IMR-90 (cell line): ENCODE measurements at regions not wholly inside any gene's neighbourhood (a gene's known extent, or its start where the extent isn't known, plus 50 kb on each side); places are given as distances from the start of the nearest gene placed in this dataset.

Experiments
- ATAC-seq: fragments of 200-7000 bp; cut with Tn5 transposase; 2 replicates; pipeline ENCODE4 v1.9.1; 2020; ENCODE audit warnings: low read depth, mild to moderate bottlenecking, moderate library complexity
- BruUV-seq: library from RNA; stranded (reverse); fragments of 400-500 nt; replicated peaks from 2 replicates; lab custom pipeline; 2021; lab: Mats Ljungman, UMichigan
- CTCF ChIA-PET: fragments of 300-600 bp; formaldehyde crosslinking; extraction: SDS; loops from one replicate; lab custom pipeline; 2021; ENCODE audit warnings: antibody characterized with exemption; lab: Yijun Ruan, JAX
- POLR2A ChIA-PET: fragments of 300-600 bp; sonication (Branson Sonifier 250); formaldehyde crosslinking; loops from one replicate; lab custom pipeline; 2022; ENCODE audit warnings: antibody characterized with exemption; ENCODE audit not compliant: unreplicated experiment; lab: Charles Lee
- DNase-seq: peaks from one replicate; pipeline ENCODE4 v3.0.0; 2013
- H2AFZ ChIP-seq: replicated peaks from 2 replicates; pipeline ENCODE3; 2013; ENCODE audit warnings: low read length, mild to moderate bottlenecking; ENCODE audit not compliant: poor library complexity
- H2AK5ac ChIP-seq: 2 replicates; pipeline ENCODE4 v1.6.1; 2013; ENCODE audit warnings: low read depth, low read length, inconsistent platforms
- H2AK9ac ChIP-seq: replicated peaks from 2 replicates; pipeline ENCODE3; 2013; ENCODE audit warnings: mild to moderate bottlenecking, low read depth, low read length, moderate library complexity; ENCODE audit not compliant: poor library complexity
- H2BK120ac ChIP-seq: 2 replicates; pipeline ENCODE4 v1.6.1; 2013; ENCODE audit warnings: low read depth, low read length, inconsistent platforms
- H2BK15ac ChIP-seq: 3 replicates; pipeline ENCODE4 v1.6.1; 2013; ENCODE audit warnings: low read depth, low read length, inconsistent platforms
- H2BK20ac ChIP-seq: 2 replicates; pipeline ENCODE4 v1.6.1; 2013; ENCODE audit warnings: low read depth, mild to moderate bottlenecking, inconsistent platforms, low read length, moderate library complexity
- H2BK5ac ChIP-seq: 2 replicates; pipeline ENCODE4 v1.6.1; 2013; ENCODE audit warnings: mild to moderate bottlenecking, low read depth, low read length, inconsistent platforms; ENCODE audit not compliant: poor library complexity, severe bottlenecking
- H3K14ac ChIP-seq: replicated peaks from 2 replicates; pipeline ENCODE4 v1.6.1; 2013; ENCODE audit warnings: low read depth, low read length, inconsistent platforms
- H3K18ac ChIP-seq: 2 replicates; pipeline ENCODE4 v1.6.1; 2013; ENCODE audit warnings: low read depth, low read length, control low read depth
- H3K23ac ChIP-seq: 2 replicates; pipeline ENCODE4 v1.6.1; 2013; ENCODE audit warnings: low read depth, low read length, inconsistent platforms
- H3K27ac ChIP-seq: 2 replicates; pipeline ENCODE4 v1.5.1; 2013; ENCODE audit warnings: mild to moderate bottlenecking, control low read depth, low read length; ENCODE audit not compliant: insufficient read depth
- H3K27me3 ChIP-seq: 2 replicates; pipeline ENCODE4 v1.6.1; 2013; ENCODE audit warnings: low read length; ENCODE audit not compliant: control insufficient read depth, insufficient read depth
- H3K36me3 ChIP-seq: 2 replicates; pipeline ENCODE4 v1.6.1; 2013; ENCODE audit warnings: low read length, mixed read lengths; ENCODE audit not compliant: control insufficient read depth, insufficient read depth
- H3K4ac ChIP-seq: 2 replicates; pipeline ENCODE4 v1.6.1; 2013; ENCODE audit warnings: low read depth, low read length, inconsistent platforms
- H3K4me1 ChIP-seq: 2 replicates; pipeline ENCODE4 v1.6.1; 2013; ENCODE audit warnings: low read length, mixed read lengths; ENCODE audit not compliant: control insufficient read depth, insufficient read depth
- H3K4me2 ChIP-seq: 2 replicates; pipeline ENCODE4 v1.6.1; 2013; ENCODE audit warnings: low read depth, mild to moderate bottlenecking, control low read depth, low read length, moderate library complexity
- H3K4me3 ChIP-seq: 2 replicates; pipeline ENCODE4 v1.5.1; 2013; ENCODE audit warnings: low read depth, mild to moderate bottlenecking, control low read depth, low read length, moderate library complexity; ENCODE audit not compliant: insufficient read depth
- H3K56ac ChIP-seq: 2 replicates; pipeline ENCODE4 v1.6.1; 2013; ENCODE audit warnings: low read length, inconsistent platforms; ENCODE audit not compliant: insufficient read depth; ENCODE audit errors: extremely low read depth
- H3K79me1 ChIP-seq, 2 experiments: 2 replicates each; pipeline ENCODE4 v1.6.1; 2013; ENCODE audit warnings: low read length in 2 of 2, inconsistent platforms in 1 of 2, low read depth in 1 of 2
- H3K9ac ChIP-seq: 2 replicates; pipeline ENCODE4 v1.6.1; 2013; ENCODE audit warnings: low read depth, low read length, control low read depth
- H3K9me1 ChIP-seq: 2 replicates; pipeline ENCODE4 v1.6.1; 2013; ENCODE audit warnings: low read length, inconsistent platforms; ENCODE audit not compliant: insufficient read depth
- H3K9me3 ChIP-seq: 2 replicates; pipeline ENCODE4 v1.6.1; 2013; ENCODE audit warnings: low read length; ENCODE audit not compliant: control insufficient read depth, insufficient read depth
- H4K20me1 ChIP-seq: 2 replicates; pipeline ENCODE4 v1.6.1; 2013; ENCODE audit warnings: low read length, inconsistent platforms; ENCODE audit not compliant: insufficient read depth
- H4K5ac ChIP-seq: 2 replicates; pipeline ENCODE4 v1.6.1; 2013; ENCODE audit warnings: mild to moderate bottlenecking, low read depth, low read length, control low read depth
- H4K8ac ChIP-seq, 2 experiments: 2 replicates each; pipeline ENCODE4 v1.6.1; 2013; ENCODE audit warnings: low read depth in 2 of 2, low read length in 2 of 2, control low read depth in 1 of 2, inconsistent platforms in 1 of 2
- H4K91ac ChIP-seq: 2 replicates; pipeline ENCODE4 v1.6.1; 2013; ENCODE audit warnings: low read depth, low read length, inconsistent platforms; ENCODE audit not compliant: insufficient read depth
- BHLHE40 ChIP-seq: fragments of 150-350 bp; IDR thresholded peaks from 2 replicates; pipeline ENCODE4 v1.6.1; 2016; ENCODE audit warnings: mild to moderate bottlenecking, low read depth, low read length
- RAD21 ChIP-seq: IDR thresholded peaks from 2 replicates; pipeline ENCODE4 v1.6.1; 2012; ENCODE audit warnings: low read length, improper control_type of control experiment
- SMC3 ChIP-seq: fragments of 150-350 bp; IDR thresholded peaks from 2 replicates; pipeline ENCODE4 v1.6.1; 2016; ENCODE audit warnings: low read depth, mild to moderate bottlenecking, antibody characterized with exemption, low read length, moderate library complexity
- WGBS, 2 experiments: methylation state at CpG; one replicate each; pipeline versions ENCODE4 v1.1.5 to v1.1.7; 2013; ENCODE audit warnings: missing lambda C conversion rate in 2 of 2; ENCODE audit not compliant: insufficient read length in 1 of 2; ENCODE audit errors: extremely low coverage in 2 of 2; 5-methylcytosine and 5-hydroxymethylcytosine counted together
- dilution Hi-C: fragments of 300-500 bp; cut with HindIII; formaldehyde crosslinking; loops from one replicate; pipeline ENCODE4 v1.14.3; 2018; ENCODE audit warnings: low sequenced_read_pairs; ENCODE audit not compliant: unreplicated experiment
- in situ Hi-C: fragments of 300-500 bp; cut with MboI; formaldehyde crosslinking; loops from 3 replicates; pipeline ENCODE4 v1.14.3; 2019; ENCODE audit warnings: low sequenced_read_pairs, inconsistent platforms, mixed read lengths
- intact Hi-C: fragments of 100-400 bp; cut with micrococcal nuclease; formaldehyde crosslinking; loops from 2 replicates; pipeline ENCODE4 v1.10.0; 2022
- TF ChIP-seq, protein P1 (sequence below): conservative IDR thresholded peaks from 2 replicates; pipeline ENCODE4 v1.5.1; 2012; ENCODE audit warnings: mild to moderate bottlenecking, low read depth, low read length, improper control_type of control experiment

DNA sequence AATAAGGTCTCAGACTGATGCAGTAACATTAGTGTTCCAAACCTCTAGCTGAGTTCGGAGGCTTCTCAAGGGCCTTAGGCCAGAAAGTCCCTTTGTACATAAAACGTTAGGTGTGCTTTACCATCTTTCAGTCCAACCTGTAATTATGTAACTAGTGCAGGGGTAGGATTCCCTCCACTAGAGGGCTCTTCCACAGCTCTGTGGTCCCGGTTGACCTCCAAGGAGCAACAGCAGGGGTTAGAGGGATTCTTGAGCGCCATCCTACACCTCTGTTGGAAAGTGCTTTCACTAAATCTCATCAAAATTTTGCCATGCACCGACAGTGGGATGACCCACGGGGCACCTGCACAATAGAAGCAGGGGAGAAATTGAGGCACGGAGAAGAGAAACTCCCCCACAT, 155.8 kb upstream of the LRP1B start:
- Histone ChIP-seq H4K20me1 (no peaks in the 10 kb centered on the region), H3K4me2 (no peak overlapping the region), H3K27me3 (no peaks in the 10 kb centered on the region), H3K14ac (no peak overlapping the region), H3K9ac (no peak overlapping the region), H2AK5ac (no peak overlapping the region), H2BK5ac (no peak overlapping the region), H3K23ac (no peak overlapping the region), H3K18ac (no peak overlapping the region), H2AK9ac (no peak overlapping the region), H2BK15ac (no peak overlapping the region), H3K27ac (no peak overlapping the region), H2BK20ac (no peak overlapping the region), H3K4ac (no peak overlapping the region), H4K91ac (no peak overlapping the region), H3K36me3 (no peaks in the 10 kb centered on the region), H3K9me1 (no peaks in the 10 kb centered on the region), H3K4me3 (no peak overlapping the region), H3K9me3 (no peaks in the 10 kb centered on the region), H4K5ac (no peak overlapping the region), H3K79me1 (no peaks in the 10 kb centered on the region), H3K56ac (no peak overlapping the region), H2BK120ac (no peak overlapping the region), H3K4me1 (no peaks in the 10 kb centered on the region), H4K8ac (no peak overlapping the region), H2AFZ (no peak overlapping the region)
- intact Hi-C loops (no loop called here), dilution Hi-C loops (no loop called here), in situ Hi-C loops (no loop called here)
- ATAC-seq (no peak), DNase-seq (no peak)
- no TSS peak for BruUV-seq
- CTCF ChIA-PET, result interaction anchor here (0.6 kb wide), 1 partner anchor 18 kb away, joined by 3 read pairs; no protein-coding TSS in a partner anchor
- no CpG with 5 or more reads among the region's 7 CpGs for WGBS, 2 experiments
- POLR2A ChIA-PET, result no interaction called here
- TF ChIP-seq SMC3 (no peak), BHLHE40 (no peak), RAD21 (no peak)
- TF ChIP-seq, protein P1, sequence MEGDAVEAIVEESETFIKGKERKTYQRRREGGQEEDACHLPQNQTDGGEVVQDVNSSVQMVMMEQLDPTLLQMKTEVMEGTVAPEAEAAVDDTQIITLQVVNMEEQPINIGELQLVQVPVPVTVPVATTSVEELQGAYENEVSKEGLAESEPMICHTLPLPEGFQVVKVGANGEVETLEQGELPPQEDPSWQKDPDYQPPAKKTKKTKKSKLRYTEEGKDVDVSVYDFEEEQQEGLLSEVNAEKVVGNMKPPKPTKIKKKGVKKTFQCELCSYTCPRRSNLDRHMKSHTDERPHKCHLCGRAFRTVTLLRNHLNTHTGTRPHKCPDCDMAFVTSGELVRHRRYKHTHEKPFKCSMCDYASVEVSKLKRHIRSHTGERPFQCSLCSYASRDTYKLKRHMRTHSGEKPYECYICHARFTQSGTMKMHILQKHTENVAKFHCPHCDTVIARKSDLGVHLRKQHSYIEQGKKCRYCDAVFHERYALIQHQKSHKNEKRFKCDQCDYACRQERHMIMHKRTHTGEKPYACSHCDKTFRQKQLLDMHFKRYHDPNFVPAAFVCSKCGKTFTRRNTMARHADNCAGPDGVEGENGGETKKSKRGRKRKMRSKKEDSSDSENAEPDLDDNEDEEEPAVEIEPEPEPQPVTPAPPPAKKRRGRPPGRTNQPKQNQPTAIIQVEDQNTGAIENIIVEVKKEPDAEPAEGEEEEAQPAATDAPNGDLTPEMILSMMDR, result 0 out of 2 replicates have a peak, but pooled peaks have one; percentile 16
